ENCODE measurements at regions not wholly inside any gene's neighbourhood (a gene's known extent, or its start where the extent isn't known, plus 50 kb on each side); places are given as distances from the start of the nearest gene placed in this dataset.
"Not testable (repeated sequence)": the region's sequence is repeated elsewhere in the genome, so short reads cannot be mapped to it uniquely, and the experiment has no call there.

- no peak for DNase-seq (ENCODE audit: low read depth)
Measured at GRCh38 chr3:194043516-194043915, 92.4 kb upstream of the HES1 start.

GRCh38 chr3:194045289-194045688 lies 90.7 kb upstream of the HES1 start:
- no peak for DNase-seq (ENCODE audit: low read depth)

DNA sequence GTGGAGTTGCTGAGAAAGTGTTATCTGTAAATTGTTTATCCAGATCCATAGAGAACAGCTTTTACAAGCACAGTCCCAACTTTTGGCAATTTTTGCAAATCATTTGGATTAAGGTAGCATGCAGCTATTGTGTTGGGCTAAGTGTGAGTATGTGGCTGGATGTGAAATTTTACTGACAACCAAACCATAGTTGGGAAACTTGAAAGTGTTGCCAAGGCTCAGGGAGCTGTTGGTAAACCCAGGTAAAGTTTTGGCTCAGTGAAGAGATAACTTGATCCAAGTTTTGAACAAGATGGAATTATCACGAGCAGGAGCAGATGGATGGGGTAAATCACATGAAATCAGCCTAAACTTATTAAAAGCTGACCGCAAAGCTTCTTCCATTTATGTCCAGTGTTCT lies 90.0 kb upstream of the HES1 start:
- DNase-seq (ENCODE audit: low read depth), result no peak

- no peak for DNase-seq (ENCODE audit: low read depth)
Measured at GRCh38 chr3:194046531-194046930, 89.4 kb upstream of the HES1 start.

DNA sequence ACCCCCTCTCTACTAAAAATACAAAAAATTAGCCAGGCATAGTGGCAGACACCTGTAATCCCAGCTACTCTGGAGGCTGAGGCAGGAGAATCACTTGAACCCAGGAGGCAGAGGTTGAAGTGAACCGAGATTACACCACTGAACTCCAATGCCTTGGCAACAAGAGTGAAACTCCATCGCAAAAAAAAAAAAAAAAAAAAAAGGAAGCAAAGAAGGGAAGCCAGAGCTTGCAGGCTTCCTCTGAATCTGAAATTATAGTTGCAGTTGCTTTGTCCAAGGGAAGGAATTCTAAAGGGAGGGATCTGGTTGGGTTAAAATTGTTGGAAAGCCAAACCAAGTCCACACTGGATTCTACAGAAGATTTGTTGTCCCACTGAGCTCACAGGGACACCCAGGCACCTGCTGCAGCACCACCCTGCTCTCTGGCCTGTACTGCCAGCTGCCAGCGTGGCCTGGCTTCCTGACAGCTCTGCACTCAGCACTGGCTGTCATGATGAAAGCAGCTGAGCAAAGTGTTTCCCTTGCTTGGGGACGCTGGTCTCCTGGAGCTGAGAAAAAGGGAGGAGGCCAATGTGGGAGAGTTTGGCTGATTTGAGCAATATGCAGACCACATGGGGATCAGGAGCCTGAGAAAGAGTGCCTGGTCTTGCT lies 88.8 kb upstream of the HES1 start:
- DNase-seq (ENCODE audit: low read depth), result no peak

DNA sequence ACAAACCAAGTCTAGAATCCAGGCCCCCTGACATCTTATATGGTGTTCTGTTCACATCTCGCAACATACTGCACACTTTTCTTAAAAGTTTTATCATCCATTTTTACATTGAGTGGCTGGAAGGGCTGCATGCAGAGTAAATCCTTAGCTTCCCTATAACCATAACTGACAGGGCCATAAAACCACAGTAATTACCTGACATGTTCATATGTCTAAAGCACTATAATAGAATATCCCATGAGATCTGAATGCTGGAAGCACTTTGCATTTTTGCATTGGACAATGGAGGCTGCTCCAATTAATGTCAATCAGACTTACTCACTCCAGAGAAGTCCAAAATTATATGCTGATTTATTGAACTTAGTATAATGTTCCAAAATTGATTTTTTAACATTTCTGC lies 86.6 kb upstream of the HES1 start:
- DNase-seq (ENCODE audit: low read depth), result no peak

- no peak for DNase-seq (ENCODE audit: low read depth)
Measured at GRCh38 chr3:194050782-194051320, 85.1 kb upstream of the HES1 start.

- no peak for DNase-seq (ENCODE audit: low read depth)
Measured at GRCh38 chr3:194051366-194052149, 84.4 kb upstream of the HES1 start.

- DNase-seq (ENCODE audit: low read depth), result no peak
Measured at GRCh38 chr3:194053136-194053535, 82.8 kb upstream of the HES1 start.

DNA sequence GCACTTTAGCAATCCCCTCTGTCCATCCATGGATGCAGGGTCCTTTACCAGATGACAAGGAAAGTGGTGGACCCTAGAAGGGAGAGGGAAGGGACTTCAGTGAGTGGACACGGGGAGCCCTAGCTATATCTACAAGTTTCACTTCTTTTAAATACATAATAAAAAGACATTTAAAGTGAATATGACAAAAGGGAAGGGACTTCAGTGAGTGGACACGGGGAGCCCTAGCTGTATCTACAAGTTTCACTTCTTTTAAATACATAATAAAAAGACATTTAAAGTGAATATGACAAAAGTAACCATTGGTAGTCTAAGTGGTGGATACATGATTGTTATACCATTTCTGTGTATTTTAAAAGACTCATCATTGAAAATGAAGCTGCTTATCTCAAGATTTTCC lies 81.9 kb upstream of the HES1 start:
- no peak for DNase-seq (ENCODE audit: low read depth)

- no peak for DNase-seq (ENCODE audit: low read depth)
Measured at GRCh38 chr3:194054540-194054939, 81.4 kb upstream of the HES1 start.

- no peak for DNase-seq (ENCODE audit: low read depth)
Measured at GRCh38 chr3:194054961-194055360, 81.0 kb upstream of the HES1 start.

GRCh38 chr3:194056323-194056722 lies 79.6 kb upstream of the HES1 start:
- not testable (repeated sequence) for DNase-seq (ENCODE audit: low read depth)

DNA sequence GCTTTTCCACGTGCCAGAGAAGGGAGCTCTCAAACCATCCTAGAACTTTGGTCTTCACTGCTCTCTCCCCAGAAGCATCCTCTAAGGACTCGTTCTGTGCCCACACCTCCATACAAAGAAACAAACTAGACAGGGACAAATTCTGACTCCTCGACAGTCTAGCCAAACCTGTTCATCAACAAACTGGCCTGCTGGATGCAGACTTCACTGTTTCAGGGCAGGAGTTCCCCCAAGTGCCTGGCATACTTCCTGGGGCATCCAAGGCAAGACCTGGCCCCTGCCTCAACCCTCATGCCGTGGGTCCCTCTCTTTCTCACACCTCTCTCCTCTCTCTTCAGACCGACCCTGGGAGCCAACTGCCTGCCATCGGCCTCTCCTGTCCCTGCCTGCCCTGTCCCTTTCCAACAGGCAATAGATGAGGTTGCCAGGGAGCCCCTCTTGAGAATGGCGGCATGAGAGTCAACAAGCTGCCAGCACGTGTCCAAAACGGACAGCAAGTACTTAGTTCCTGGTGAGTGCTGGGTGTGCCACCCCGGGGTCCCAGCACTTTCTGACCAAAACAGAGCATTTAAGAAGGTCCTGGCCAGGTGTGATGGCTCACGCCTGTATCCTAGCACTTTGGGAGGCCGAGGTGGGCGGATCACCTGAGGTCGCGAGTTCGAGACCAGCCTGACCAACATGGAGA lies 79.1 kb upstream of the HES1 start:
- no peak for DNase-seq (ENCODE audit: low read depth)

DNA sequence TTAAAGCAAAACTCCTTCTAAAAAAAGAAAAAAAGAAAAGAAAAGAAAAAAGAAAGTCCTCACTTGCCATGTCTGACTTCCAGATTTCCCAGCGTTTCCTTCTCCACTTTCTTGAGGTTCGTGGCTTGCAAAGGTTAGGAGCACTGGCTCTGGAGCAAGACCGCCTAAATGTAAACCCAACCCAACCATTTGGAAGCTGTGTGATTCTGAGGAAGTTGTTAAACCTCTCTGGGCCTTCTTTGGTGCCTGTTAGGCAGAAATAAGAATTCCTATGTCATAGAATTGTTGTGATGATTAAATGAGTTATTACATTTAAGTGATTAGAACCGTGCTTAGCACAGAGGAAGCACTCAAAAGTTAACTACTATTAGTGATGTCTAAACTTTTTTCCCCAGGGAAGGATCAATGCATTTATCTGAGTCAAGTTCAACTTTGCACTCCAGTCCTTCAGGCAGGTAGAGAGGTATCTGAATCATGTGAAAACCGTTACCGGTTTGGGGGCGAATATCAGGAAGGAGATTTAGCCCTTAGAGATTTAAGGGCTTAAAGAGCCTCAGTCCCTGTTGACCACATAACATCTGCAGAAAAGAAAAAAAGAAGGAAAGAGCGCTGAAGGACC lies 78.3 kb upstream of the HES1 start:
- DNase-seq (ENCODE audit: low read depth), result no peak

- DNase-seq (ENCODE audit: low read depth), result no peak
Measured at GRCh38 chr3:194058189-194058571, 77.8 kb upstream of the HES1 start.

GRCh38 chr3:194058753-194059152 lies 77.2 kb upstream of the HES1 start:
- DNase-seq (ENCODE audit: low read depth), result no peak

- no peak for DNase-seq (ENCODE audit: low read depth)
Measured at GRCh38 chr3:194061421-194062030, 74.4 kb upstream of the HES1 start.

DNA sequence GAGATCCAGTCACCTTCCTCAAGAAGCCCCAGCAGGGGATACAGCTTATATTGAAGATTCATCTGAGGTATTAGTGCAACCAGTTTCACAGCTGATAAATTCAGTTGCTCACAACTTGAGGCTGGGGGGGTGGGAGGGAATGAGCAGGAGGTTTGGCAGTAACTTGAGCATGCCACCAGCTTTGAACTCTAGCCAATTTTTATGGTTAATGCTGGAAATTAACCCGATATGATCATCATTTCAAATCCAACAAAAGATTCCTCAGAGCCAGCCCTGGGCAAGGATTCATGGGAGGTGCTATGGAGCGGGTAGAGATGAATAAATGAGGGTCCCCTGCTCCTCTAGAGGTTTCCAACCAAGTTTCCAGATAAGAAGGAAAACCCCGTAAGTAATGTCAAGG lies 73.1 kb upstream of the HES1 start:
- no peak for DNase-seq (ENCODE audit: low read depth)

GRCh38 chr3:194064380-194065332 lies 71.3 kb upstream of the HES1 start:
- DNase-seq (ENCODE audit: low read depth), result no peak

- not testable (repeated sequence) for DNase-seq (ENCODE audit: low read depth)
Measured at GRCh38 chr3:194067327-194067726, 68.6 kb upstream of the HES1 start.

Measured in stimulated activated CD8-positive, alpha-beta memory T cell treated with anti-CD3 and anti-CD28 coated beads, Interleukin-15, amount 100 ng/mL, for 1 hour (primary cell).